HG03175 (cell line): ENCODE measurements at regions not wholly inside any gene's neighbourhood (a gene's known extent, or its start where the extent isn't known, plus 50 kb on each side); places are given as distances from the start of the nearest gene placed in this dataset.

ENCODE experiments used
- ATAC-seq: cut with Tn5 transposase; IDR thresholded peaks from one replicate; pipeline ENCODE4 v1.9.1; 2021; ENCODE audit warnings: mild to moderate bottlenecking, moderate library complexity; ENCODE audit not compliant: unreplicated experiment

DNA sequence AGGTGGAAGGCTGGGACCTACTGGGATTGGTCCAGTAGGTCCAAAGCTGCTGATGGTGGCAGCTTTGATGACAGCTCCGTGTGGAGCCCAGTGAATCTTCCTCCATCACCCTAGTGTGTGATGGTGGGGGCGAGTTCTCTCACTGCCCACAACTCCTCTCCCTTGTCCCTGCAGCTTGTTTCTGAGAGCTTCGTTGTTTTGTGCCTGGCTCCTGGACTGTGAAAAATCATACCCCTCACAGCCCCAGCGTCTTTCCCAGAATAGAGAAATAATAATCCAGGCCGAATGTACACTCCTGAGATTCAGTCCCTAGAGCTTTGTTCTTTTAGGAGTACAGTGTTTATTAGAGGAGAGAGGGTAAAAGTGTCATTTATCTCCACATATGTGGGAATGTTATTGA is 372.2 kb downstream of the ENC1 start:
- no peak for ATAC-seq

DNA sequence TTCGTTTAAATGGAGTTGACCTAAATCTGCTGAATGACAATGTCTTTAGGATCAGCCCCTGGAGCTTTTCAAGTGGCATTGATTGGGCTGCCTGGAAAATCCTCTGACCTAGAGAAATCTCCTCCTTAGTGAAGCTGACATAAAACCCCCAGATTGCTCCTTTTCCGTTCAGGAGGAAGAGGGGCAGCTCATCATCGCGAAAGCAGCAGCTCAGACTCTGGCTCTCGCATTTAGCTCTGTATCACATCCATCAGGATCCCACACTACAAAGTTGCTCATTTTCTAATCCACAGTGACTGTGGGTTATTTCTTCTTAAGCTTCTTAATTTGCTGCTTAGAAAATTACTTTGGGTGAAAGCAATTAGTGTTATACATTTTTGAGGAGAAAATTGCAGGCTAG is 373.7 kb downstream of the ENC1 start:
- no peak for ATAC-seq

DNA sequence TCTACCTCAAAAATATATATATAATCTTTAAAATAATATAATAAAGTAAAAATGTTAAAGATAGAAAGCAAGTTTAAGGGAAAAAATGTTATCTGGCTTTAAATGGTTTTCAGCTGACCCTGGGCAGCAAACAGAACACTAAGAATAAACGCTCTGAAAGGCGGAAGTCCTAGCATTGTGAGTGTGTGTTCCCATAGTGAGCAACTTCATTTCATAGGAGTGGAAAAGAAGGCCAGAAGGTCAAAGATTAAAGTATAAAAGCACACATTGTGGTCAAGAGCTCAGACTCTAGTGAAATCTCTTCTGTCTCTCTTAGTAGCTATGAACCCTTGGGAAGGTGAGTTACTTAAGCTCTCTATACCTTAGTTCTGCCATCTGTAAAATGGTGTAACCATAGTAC is 374.4 kb downstream of the ENC1 start:
- no peak for ATAC-seq

DNA sequence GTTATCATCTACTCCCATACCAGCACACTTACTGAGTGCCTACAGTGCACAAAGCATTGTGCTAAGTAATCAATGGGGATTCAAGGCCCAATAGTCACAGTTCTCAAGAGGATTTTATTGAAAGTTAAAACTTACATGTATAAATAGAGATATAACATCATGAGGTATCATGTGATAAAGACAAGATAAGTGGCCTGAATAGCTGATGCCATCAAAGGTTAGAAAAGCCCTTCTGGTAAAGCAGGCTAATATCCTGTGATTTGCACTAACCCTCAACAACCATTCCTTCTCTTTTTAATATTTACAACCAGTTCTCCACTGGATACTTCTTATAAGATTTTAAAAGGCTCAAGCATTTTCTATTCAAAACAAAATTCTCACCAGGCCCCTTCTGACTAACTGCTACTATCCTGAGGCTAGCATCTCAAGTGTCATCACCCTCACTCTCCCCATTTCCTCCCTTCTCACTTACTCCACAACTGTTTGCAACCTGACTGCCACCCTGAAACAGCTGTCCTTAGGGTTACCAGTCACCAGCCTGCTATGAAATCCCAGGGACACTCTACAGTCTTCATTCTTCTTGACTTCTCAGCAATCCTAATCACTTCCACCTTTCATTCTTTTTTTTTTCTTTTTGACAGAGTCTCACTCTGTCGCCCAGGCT is 377.9 kb downstream of the ENC1 start:
- no peak for ATAC-seq

DNA sequence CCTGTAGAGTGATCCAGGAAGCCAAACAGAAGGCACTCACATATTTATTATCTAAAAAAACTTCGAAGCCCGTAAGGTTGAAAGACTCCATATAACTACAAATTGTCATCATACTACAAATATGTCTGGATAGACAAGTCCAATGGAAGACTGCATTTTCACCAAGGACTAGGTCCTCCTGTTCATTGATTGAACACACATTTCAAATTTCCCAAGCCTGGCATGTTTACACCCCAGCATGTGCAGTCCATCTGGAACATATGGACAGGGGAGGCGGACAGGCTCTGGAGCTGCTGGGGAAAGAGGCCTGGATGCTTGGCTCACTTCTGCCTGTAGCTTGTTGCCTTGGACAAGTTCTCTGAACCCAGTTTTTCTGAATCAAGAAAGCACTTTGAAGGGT is 378.7 kb downstream of the ENC1 start:
- ATAC-seq: no peak

DNA sequence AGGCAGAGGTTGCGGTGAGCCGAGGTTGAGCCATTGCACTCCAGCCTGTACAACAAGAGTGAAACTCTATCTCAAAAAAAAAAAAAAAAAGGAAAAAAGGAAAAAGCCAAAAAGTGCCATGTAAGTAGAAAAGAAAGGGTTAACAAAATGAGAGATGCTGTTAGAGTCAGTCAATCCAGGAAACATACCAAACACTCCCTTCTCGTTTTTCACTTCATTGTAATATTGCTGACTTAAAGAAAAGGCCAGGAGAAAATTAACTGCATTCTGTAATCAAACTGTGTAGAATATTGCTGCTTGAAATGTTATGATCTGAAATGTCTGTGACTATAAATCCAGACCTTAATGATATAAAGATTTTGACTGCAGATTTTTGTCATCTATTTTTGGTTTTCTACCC is 379.1 kb downstream of the ENC1 start:
- ATAC-seq: no peak

DNA sequence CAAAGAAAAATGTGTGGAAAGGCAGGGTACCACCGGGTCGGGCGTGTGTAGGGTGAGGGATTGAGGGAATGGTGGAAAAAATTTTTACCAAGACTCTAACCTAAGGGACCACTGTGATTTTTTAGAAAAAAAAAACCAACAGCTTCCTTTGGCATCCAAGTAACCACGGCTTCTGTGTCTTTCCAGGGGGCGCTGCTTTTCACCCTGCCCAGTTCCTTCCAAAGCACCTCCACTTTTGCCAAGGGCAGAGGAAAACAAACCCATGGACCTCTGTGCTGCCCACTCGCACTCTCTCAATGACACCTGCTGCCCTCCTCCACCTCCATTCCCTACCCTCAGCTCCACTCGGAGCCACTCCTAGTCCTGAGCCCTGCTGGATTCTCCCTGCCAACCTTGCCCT is 381.0 kb downstream of the ENC1 start:
- no peak for ATAC-seq

DNA sequence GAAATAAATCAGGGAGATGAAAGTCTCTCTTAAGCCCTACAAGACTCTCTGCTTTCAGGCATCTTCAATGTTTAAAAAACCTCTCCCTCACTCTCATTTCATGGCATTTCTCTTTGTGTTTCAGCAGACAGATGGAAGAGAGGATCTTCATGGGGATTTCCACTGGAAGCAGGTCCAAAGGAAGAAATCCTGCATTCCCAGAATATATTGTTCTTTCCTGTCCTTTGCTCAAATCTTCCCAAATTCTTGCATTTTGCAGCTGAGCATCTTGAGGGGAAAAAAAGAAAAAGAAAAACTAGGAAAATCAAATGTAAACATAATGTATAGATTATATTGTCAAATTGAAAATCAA is 382.2 kb downstream of the ENC1 start:
- no peak for ATAC-seq

DNA sequence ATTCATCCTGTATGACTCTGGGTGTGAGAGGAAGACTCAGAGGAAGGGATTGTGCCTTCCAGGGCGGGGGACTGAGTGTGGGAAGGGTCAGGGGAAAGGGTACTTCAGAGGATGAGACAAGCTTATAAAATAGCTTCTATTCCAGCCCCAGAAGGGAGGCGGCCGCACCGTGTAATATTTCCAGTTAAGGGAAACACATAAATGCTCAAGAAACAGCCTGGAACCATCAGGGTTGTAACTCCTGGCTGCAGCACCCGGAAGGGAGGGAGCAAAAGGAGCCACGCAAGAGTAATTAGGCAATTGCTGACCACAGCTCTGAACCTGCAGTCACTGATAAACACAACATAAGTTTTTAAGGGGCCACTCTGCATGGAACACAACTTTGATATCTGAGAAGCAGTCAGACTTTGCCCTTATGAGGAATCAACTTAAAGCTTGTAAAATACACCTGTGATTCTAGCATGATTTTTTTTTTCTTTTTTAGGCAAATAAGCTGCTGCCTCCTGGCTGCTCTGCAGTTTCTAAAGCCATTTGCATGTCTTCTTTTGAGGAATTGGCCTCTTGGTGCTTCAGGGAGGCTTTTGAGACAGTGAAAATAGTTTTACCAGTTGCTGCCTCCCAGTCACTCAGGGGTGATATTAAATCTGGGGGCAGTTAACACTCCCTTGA is 382.7 kb downstream of the ENC1 start:
- ATAC-seq: peak; percentile 50

DNA sequence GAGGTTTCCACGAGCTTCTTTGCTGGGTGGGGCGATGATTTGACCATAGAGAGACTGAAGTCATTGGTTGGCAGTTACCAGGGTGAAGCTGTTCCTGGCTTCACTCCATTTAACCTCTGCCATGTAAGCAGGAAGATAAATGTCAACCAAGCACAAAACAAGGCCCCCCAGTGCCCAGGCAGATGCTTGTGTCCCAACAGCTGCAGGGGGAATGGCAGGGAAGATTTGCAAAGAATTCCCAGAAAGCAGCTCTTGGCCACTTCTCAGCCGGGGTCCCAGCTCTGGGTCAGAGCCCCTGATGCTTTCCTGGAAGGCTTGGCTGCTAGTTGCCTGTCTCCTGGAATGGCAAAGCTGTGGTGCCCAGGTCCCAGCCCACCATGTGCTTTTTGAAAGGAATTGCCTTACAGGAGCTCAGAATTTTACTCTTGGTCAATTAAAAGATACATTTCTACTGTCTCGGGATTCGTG is 383.4 kb downstream of the ENC1 start:
- ATAC-seq: no peak

DNA sequence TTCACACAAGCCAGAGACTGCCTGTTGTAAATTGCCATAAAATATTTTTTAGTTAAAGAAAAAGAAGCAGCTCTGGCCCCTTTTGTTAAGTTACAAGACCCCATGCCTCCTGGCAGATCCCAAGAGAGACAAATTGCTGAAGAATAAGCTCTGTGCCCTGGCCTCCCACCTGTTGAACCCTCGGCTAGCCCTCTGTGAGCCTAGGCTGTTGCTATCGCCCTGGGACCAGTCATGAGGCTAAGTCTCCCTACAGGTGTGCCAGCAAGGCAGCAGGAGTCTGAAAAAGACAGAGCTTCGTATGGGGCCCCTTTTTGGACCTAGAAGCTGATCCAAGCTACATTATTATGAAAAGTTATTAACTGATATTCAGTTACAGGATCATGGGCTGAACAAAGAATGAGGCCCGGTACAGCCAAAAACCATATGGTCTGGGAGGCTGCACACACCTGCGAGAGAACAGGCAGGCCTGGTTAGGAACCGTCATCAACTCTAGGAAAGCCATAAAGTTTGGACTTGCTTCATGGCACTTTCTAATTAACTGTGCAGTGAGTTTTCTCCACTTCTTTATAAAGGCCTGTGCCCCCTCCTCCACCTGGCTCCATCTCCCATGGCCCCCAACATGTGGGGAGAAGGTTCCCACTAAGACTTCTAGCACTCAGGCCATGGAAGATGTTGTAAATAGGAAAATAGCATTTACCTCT is 384.7 kb downstream of the ENC1 start:
- no peak for ATAC-seq

DNA sequence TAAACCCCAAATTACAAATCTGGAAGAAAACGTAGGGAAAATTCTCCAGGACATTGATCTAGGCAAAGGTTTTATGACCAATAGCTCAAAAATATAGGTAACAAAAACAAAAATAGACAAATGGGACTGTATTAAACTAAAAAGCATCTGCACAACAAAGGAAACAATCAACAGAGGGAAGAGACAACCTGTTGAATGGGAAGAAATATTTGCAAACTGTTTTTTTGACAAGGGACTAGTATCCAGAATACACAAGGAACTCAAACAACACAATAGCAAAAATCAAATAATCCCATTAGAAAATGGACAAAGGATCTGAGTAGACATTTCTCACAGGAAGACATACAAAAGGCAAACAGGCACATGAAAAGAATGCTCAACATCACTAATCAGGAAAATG is 386.3 kb downstream of the ENC1 start:
- no peak for ATAC-seq

DNA sequence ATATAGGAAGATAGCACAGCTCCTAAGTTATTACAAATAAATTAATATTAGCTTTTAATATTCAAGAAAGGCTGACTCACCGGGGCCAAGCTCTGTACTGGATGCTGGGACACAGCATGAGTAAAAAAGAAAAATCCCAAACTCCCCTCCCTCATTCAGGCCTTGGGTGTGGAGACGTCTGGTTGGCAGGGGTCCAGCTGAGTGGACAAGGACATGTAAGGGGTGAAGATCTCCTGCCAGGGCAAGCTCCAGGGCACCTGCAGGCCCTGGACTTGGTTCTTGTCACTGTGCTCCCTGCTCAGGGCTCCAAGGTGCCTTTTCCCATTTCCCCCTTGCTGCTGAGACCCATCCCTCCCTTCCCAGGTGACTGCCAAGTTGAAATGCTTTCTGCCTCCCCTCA is 388.5 kb downstream of the ENC1 start:
- no peak for ATAC-seq

DNA sequence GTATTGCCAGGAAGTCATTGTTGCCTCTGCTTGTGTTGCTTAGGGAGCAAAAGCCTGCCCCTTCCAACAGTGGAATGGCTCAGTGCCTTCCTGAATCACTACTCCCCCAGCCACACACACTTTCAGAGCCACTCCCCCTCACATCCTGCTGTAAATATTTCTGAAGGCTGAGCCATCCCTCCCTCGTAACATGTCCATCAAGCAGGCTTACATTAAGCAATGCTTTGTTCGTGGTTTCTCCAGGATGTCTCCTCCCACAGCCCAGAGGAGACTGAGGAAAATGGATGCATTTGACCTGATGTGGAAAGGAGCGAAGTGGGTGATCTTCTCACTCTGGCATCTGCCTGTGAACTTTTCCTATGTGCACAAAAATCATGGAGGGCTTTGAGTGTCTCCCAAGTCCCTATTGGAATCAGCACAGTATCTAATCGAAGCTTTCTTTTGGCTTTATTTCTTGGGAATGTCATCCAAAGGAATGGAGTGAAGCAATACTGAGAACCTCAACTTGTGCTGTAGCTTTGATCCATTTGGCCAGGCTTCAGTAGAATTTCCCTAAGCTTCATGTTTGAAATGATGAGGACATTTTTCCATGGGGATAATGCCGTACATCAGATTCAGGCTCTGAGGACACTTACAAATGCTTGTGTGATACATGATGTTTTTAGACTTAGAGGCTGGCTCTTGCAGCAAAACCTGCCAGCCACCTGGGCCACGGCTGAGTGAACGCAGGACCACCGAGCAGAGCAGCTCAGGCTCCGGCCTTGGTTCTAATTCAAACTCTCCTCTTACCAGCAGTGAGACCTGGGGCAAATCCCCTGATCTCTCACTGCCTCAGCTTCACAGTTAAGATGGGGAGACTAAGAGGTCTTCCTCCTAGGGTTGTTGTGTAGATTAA is 389.1 kb downstream of the ENC1 start:
- no peak for ATAC-seq

DNA sequence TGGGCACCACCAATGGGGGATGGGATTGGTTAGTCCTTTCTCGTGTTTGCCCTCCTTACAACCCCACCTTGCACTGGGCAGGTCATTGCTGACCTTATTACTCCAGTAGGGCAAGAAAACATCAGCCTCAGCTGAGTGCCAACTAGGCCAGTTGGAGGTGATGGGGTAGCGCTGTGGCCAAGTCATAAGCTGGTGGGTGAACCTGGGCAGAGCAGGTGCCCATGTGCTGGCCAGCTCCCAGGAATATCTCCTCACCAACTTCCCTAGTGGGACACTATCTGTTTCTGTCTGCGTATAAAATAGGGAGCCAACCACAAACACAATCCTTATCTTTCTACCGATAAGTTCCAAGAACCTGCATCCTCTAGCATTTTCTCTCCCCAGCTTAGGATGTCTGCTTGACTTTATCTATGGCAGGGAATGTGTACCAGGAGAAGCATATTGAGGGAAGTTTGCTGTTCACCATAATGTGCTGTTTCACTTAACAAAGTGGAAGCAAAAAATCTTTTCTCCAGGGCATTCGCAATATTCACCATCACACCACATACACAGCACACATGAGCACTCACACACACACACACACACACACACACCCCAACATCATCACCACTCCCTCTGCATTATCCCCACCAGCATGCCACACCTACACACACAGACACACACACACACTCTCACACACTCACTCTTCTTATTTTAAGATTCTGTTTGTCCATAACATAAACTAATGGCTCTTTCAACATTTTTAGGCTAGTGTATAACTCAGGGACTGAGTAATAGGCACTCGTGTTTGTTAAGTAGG is 390.0 kb downstream of the ENC1 start:
- ATAC-seq: no peak

DNA sequence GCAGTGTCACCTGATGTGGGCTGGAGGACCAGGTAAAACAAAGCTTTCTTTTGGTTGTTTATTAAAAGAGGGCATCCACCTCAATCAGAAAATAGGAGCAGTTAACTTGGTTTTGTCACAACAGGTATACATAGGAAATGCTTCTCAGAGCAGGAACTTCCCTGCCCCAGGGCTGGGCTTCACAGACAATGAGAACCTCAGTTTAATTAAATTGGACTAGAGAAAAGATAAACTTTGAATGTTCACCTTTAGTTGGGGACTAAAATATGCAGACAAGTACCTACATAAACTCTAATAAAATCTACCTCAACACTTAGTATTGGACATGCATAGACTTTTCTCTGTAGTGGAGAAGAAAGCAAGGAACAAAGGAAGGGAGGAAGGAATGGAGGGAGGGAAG is 392.0 kb downstream of the ENC1 start:
- no peak for ATAC-seq

DNA sequence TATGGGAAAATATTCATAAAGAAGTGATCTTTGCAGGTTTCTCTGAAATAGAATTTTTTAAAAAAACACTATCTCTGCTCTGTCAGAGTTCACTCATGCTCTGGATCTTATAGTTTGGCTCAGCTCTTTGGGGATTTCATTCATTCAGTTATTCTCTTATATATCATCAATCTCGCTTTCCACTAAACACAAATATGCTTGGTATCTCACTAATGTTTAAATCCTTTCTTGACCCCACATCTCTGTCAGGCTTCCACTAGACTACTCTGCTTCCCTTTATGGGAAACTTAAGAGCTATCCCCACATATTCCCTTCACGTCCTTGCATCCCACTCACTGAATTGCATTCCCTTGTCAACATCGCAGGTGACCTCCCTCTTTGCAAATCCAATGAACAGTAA is 396.1 kb downstream of the ENC1 start:
- ATAC-seq: no peak

DNA sequence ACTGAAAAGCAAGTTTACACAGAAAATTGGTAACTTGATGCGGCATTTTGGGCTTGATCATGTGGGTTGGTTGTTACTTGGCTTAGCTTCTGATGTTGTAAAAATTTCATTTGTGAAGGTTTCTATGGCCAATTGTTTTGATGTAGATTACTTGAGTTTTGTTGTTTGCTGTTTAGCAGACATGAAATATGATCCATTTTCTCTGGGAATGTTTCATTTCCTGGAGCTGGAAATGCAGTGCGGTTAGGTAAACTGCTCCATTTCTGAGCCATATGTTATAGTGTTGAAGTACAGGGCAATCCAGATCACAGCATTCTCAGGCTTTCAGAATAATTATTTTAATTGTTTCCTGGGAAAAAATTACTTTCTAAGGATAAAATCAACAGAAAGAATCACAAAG is 396.9 kb downstream of the ENC1 start:
- ATAC-seq: no peak

DNA sequence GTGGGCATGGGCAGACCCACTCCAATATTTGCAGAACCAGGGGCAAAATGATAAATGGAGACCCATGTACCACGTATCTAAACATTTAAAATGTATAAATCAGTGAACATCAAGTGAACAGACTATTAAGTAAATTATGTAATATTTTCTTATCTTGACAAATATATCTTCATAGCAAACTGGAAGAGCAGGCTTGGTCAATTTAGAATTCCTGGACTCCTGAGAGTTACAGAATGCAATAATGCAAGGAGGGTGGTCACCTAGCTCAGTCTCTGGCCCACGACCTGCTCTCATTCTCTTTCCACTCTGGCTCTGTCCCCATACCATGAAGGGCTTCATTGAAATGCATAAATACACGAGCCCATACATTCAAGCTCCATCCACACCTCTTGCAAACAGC is 398.0 kb downstream of the ENC1 start:
- no peak for ATAC-seq

DNA sequence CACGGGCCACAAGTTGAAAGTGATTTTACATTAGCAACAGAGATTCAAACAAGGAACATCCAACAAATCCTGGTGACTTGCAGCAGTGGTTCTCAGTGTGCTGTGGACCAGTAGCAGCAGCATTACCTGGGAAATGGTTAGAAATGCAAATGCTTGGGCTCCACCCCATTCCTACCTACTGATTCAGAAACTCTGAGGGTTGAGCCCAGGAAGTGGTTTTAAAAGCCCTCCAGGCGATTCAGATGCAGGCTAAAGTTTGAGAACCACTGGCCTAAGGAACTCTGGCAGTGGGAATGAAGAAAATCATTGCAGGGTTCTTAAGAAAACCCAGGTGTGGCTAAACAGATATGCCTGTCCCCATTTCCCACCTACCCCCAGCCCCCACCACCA is 398.8 kb downstream of the ENC1 start:
- ATAC-seq: no peak
